Urothelium cell line (cell line): ENCODE measurements at regions not wholly inside any gene's neighbourhood (a gene's known extent, or its start where the extent isn't known, plus 50 kb on each side); places are given as distances from the start of the nearest gene placed in this dataset.
"Not testable (repeated sequence)": the region's sequence is repeated elsewhere in the genome, so short reads cannot be mapped to it uniquely, and the experiment has no call there.

Experiments
- DNase-seq: peaks from one replicate; pipeline ENCODE4 v3.0.0; 2011; ENCODE audit warnings: low spot score, mixed read lengths
- FAIRE-seq: peaks from 2 replicates; lab custom pipeline; 2011; peaks lifted over from hg19 to GRCh38; lab: Jason Lieb, UNC

DNA sequence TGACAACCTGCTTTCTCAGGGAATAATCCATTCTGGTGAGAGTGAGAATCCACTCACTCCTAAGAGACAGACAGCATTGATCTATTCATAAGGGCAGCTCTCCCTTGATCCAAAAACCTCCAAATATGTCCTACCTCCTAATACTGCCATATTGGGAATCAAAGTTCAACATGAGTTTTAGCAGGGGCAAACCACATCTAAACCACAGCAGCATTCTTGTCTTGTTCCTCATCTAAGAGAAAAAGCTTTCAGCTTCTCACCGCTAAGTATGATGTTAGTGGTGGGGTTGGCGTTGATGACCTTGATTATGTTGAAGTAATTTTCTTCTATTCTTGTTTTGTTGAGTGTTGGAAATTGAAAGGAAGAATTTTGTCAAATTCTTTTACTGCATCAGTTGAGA is 69.6 kb downstream of the SERTM2 start:
- DNase-seq, result peak; percentile 0
- no peak for FAIRE-seq

DNA sequence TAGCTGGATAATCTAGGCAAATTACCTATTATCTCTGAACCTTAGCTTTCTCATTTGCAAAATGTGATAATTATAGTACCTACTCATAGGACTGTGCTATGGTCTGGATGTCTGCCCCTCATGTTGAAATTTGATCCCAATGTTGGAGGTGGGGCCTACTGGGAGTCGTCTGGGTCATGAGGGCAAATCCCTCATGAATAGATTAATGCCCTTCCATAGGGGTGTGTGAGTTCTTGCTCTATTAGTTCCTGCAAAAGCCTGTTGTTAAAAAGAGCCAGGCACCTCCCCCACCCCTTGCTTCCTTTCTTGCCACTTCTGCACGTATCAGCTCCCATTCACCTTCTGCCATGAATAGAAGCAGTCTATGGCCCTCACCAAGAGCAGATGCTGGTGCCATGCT is 73.9 kb downstream of the SERTM2 start:
- FAIRE-seq, result no peak

DNA sequence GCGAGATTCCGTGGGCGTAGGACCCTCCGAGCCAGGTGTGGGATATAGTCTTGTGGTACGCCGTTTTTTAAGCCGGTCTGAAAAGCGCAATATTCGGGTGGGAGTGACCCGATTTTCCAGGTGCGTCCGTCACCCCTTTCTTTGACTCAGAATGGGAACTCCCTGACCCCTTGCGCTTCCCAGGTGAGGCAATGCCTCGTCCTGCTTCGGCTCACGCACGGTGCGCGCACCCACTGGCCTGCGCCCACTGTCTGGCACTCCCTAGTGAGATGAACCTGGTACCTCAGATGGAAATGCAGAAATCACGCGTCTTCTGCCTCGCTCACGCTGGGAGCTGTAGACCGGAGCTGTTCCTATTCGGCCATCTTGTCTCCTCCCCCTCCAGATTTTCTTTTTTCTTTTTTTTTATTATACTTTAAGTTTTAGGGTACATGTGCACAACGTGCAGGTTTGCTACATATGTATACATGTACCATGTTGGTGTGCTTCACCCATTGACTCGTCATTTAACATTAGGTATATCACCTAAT is 83.0 kb downstream of the SERTM2 start:
- FAIRE-seq, DNase-seq: not testable (repeated sequence)

More for the DNA sequence above, 73.9 kb downstream of the SERTM2 start:
- no peak for DNase-seq

DNA sequence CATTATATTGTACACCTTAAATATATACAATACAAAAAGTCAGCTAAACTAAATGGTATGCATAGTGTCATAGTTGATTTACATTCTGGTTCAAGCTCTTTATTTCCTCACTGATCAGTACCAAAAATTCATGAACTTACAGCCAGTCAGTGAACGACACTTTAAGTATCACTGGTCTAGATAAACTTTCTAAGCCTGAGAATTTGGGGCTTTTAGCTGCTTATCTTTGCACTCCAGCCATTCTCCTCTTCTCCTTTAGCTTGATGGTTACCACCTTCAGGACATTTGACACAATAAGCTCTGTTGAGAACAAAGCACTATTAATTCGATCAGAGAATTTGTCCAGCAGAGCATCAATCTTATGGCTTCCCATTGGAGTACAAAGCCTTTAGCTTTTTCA is 83.0 kb upstream of the ALG13 start:
- DNase-seq (no peak), FAIRE-seq (no peak)

DNA sequence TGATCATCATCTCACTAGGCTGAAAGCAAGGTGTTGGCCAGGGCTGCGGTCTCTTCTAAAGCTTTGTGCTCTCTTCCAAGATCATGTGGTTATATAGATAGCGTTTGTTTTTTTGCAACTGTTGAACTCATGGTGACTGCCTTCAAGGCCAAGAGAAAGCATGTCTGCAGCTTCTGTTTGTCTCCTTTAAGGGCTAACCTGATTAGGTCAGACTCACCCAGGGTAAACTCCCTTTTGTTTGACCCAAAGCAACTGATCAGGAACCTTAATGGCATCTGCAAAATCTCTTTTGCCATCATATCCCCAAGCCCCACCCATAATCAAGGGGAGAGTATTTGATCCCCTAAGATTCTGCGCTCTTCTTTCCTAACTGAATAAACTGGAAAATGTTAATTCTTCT is 72.2 kb upstream of the ALG13 start:
- DNase-seq, result no peak
- FAIRE-seq, result no peak

DNA sequence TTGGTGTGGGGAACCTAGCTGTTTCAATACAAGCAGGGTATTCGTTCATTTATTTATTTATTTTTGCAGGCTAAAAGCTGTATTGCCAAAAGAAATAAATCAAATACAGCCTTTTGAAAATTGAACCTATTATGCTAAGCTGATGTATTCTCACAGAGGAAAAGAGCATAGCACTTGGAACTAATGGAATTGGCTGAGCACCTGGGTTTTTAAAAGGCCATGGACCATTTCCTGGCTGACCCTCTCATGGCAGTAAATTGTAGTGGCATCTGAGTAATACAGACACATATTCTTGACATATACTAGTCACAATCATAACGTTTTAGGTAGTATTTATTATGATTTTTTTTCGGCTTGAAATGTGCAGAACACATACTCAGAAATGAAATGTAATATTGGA is 71.8 kb upstream of the ALG13 start:
- DNase-seq (no peak), FAIRE-seq (no peak)

DNA sequence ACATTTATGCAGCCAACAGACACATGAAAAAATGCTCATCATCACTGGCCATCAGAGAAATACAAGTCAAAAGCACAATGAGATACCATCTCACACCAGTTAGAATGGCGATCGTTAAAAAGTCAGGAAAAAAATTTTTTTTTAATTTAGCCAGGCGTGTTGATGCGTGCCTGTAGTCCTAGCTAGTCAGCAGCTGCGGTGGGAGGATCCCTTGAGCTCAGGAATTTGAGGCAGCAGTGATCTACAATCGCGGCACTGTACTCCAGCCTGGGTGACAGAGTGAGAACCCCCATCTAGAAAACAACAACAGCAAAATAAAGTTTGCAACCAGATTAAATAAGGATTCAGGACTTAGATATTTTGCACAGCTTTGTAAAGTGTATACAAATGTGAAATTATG is 65.7 kb upstream of the ALG13 start:
- no peak for FAIRE-seq
- no peak for DNase-seq

DNA sequence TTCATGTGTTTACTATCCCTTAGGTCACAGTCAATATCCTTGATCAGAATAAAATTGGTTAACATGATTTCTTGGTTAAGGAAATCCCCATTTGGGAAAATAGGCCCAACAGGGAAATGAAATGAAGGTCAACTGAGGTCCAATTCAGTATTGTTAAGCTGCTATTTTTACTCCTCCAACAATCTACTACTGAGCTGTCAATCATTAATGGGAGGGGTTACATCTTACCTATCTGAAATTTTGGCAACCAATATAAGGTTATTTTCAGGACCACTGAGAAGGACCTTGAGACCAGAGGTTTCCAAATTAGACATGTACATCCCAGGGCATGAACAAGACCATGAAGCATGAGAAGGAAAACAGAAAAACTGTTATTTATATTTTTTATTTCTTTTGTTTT is 64.2 kb upstream of the ALG13 start:
- DNase-seq, result no peak
- no peak for FAIRE-seq

DNA sequence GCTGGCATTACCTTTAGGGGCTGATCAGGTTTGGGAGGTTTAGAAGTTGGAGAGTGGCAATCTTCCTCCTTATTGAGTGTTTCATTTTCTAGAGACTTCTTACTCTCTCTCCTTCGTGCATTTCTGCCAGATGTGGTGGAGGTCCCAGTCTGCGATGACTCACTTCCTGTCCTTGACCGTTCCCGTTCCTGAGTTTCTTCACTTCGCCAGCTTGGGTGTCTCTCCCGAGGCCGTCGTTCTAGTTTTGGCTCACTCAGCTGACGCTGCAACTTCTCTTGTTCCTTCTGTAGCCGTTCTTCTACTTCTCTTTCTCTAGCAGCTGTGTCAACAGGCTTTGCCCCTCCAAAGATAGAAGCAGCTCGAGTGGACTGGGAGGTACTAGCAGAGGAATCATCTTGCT is 60.9 kb upstream of the ALG13 start:
- DNase-seq, FAIRE-seq: not testable (repeated sequence)

DNA sequence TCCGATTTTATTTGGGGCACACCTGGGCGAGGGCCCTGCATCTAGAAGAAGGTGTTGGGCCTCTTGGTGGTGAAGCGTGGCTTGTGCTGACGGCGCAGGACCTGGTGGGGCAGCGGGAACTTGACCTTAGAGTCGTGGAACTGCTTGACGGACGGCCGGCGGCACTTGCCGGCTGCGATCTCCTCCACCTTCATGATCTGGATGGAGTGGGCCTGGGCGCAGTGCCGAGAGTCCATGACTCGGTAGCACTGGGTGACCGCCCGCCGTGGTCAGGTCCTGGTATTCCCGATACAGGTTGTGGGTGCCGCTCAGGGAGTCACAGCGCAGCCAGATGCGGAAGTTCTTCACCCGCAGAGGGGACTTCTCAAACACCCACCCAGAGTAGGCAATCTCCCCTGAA is 56.8 kb upstream of the ALG13 start:
- DNase-seq, result no peak
- FAIRE-seq, result no peak

DNA sequence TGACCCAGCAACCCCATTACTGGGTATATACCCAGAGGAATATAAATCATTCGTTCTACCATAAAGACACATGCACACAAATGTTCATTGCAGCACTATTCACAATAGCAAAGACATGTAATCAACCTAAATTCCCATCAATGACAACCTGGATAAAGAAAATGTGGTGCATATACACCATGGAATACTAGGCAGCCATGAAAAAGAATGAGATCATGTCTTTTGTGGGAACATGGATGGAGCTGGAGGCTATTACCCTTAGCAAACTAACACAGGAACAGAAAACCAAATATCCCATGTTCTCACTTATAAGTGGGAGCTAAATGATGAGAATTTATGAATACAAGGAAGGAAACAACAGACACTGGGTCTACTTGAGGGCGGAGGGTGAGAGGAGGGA is 53.7 kb upstream of the ALG13 start:
- not testable (repeated sequence) for FAIRE-seq, DNase-seq
